Activated CD8-positive, alpha-beta memory T cell treated with anti-CD3 and anti-CD28 coated beads, Interleukin-2, amount 50 U/mL, for 1 hour (primary cell): ENCODE measurements at regions not wholly inside any gene's neighbourhood (a gene's known extent, or its start where the extent isn't known, plus 50 kb on each side); places are given as distances from the start of the nearest gene placed in this dataset.

ENCODE experiments used
- DNase-seq: peaks from one replicate; pipeline ENCODE4 v3.0.0-alpha.2; 2020; ENCODE audit errors: extremely low read depth

- no peak for DNase-seq
Measured at GRCh38 chr1:56417646-56418045, 161.7 kb downstream of the PLPP3 start.

- no peak for DNase-seq
Measured at GRCh38 chr1:56416495-56416894, 162.9 kb downstream of the PLPP3 start.

- no peak for DNase-seq
Measured at GRCh38 chr1:56415720-56416119, 163.6 kb downstream of the PLPP3 start.

GRCh38 chr1:56415258-56415657, 164.1 kb downstream of the PLPP3 start:
- DNase-seq, result no peak

- no peak for DNase-seq
Measured at GRCh38 chr1:56414728-56415224, 164.6 kb downstream of the PLPP3 start.

- no peak for DNase-seq
Measured at GRCh38 chr1:56413671-56414199, 165.6 kb downstream of the PLPP3 start.

GRCh38 chr1:56411484-56412180, 167.7 kb downstream of the PLPP3 start:
- no peak for DNase-seq

GRCh38 chr1:56411021-56411420, 168.3 kb downstream of the PLPP3 start:
- no peak for DNase-seq

GRCh38 chr1:56410405-56410804, 169.0 kb downstream of the PLPP3 start:
- DNase-seq, result no peak

- no peak for DNase-seq
Measured at GRCh38 chr1:56409112-56409691, 170.2 kb downstream of the PLPP3 start.

- no peak for DNase-seq
Measured at GRCh38 chr1:56406821-56407220, 172.5 kb downstream of the PLPP3 start.

GRCh38 chr1:56404561-56405030, 174.8 kb downstream of the PLPP3 start:
- no peak for DNase-seq

- no peak for DNase-seq
Measured at GRCh38 chr1:56404066-56404465, 175.3 kb downstream of the PLPP3 start.

GRCh38 chr1:56403321-56403720, 176.0 kb downstream of the PLPP3 start:
- DNase-seq, result no peak

GRCh38 chr1:56401191-56401590, 178.2 kb downstream of the PLPP3 start:
- DNase-seq, result no peak

- DNase-seq, result no peak
Measured at GRCh38 chr1:56400526-56400925, 178.8 kb downstream of the PLPP3 start.

- no peak for DNase-seq
Measured at GRCh38 chr1:56399795-56400194, 179.6 kb downstream of the PLPP3 start.

- DNase-seq, result no peak
Measured at GRCh38 chr1:56399326-56399725, 180.0 kb downstream of the PLPP3 start.

- no peak for DNase-seq
Measured at GRCh38 chr1:56397811-56398231, 181.5 kb downstream of the PLPP3 start.

- no peak for DNase-seq
Measured at GRCh38 chr1:56397409-56397808, 182.0 kb downstream of the PLPP3 start.

- DNase-seq, result no peak
Measured at GRCh38 chr1:56396581-56396980, 182.8 kb downstream of the PLPP3 start.

- no peak for DNase-seq
Measured at GRCh38 chr1:56395776-56396175, 183.6 kb downstream of the PLPP3 start.

- DNase-seq, result no peak
Measured at GRCh38 chr1:56394298-56394697, 185.1 kb downstream of the PLPP3 start.
